ENCODE measurements at regions not wholly inside any gene's neighbourhood (a gene's known extent, or its start where the extent isn't known, plus 50 kb on each side); places are given as distances from the start of the nearest gene placed in this dataset.

DNA sequence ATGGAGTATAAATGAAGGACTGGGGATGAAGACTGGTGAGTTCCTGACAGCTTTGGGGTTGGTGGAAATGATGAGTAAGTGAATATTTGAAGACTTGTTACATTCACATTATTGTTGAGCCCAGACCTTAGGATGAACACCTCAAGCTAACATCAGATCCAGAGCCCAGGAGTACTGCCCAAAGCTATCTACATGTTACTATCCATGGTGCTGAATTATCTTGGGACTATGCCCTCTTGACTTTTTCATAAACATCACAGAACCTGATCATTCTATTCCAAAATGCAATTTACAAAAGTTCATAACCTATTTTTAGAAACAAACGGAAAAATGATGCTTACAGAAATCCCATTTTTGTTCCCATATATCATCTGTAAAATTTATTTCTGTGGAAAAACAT, 613.3 kb downstream of the TUSC7 start:
- peak; percentile 25 to 28 for DNase-seq

DNA sequence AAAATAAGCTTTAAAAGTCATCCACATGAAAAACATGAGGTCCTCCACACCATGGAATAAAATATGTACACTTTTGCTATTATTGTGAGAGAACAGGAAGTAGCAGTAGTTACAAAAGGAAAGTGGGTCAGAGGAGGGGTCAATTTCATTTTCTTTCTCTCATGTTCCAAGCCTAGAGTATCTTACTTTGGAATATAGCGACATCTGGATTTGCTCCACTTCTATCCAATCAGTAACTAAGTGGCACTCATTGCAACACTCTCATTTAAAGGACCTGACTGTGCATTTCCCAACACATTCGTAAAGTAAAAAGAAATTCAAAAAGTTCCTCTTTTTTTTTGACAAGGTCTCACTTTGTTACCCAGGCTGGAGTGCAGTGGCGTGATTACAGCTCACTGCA, 637.3 kb downstream of the TUSC7 start:
- DNase-seq = peak; percentile 30

DNA sequence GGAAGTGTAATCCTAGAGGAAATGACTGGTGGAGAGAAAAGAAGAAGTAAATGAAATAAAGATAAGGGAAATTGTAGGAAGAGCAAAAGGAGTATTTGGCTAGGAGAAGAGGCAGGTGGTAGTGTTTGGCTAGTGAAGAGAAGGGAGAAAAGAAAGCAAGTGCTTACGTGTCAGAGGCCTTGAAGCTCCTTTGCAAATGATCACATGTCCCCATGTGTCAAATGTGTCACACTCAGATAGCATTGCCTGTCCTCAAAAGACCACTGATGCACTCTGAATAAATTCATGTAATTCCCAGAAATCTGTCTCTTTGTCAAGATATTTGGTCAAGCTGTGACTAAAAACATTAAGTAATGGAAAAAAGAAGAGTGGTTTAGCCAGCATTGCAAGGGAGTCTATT, 639.3 kb downstream of the TUSC7 start:
- DNase-seq = no peak

DNA sequence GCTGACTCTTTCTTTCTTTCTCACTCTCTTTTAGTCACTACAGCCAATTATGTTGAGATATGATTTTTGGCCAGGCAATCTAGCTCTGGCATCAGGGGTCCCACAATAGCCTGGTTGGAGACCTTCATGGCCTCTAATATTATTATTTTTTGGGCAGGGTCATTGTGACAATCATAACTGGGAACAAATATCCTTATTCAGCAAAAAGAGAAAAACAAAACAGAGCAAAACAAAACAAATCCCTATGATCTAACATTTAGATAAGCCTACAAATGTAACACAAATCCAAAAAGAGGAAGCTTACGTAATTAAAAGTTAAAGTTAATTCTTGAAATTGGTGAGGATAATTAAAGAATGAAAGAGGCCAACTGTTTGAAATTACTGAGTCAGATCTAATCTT, 640.0 kb downstream of the TUSC7 start:
- no peak for DNase-seq

DNA sequence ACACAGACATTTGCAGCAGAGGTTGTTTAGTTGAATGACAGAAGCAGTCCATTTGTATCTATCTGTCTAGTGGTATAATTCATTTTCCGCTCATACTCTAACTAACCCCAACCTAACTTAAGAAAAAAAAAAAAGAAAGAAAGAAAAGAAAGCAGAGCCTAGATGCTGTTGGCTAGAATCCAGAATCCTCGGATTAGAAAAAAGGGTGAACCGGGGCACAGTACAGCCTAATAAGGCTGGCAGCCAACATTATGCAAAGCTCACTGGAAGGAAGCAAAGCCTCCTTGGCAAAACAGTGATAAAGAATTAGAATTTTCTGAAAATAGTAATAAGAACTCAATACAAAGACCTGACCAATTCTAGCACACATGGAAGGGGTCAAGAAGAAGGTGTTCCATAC, 640.8 kb downstream of the TUSC7 start:
- DNase-seq = no peak

DNA sequence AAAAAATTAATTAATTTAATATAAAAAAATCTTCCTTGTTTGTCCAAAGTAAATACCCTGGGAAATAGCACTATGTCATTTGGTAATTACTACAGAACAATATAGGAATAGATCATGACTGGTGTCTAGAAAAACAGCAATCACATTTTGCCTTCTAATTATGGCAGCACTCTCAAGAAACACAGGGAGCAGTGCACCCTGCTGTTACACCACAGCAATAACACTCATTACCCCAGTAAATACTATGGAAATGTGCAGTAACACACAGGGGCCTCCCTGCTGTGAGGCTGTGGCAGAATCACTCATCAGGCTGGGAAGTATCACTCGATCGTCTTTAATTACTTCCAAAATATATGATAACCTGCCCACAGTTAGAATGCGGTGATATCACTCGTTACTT, 646.0 kb downstream of the TUSC7 start:
- peak; percentile 48 to 54 for DNase-seq

DNA sequence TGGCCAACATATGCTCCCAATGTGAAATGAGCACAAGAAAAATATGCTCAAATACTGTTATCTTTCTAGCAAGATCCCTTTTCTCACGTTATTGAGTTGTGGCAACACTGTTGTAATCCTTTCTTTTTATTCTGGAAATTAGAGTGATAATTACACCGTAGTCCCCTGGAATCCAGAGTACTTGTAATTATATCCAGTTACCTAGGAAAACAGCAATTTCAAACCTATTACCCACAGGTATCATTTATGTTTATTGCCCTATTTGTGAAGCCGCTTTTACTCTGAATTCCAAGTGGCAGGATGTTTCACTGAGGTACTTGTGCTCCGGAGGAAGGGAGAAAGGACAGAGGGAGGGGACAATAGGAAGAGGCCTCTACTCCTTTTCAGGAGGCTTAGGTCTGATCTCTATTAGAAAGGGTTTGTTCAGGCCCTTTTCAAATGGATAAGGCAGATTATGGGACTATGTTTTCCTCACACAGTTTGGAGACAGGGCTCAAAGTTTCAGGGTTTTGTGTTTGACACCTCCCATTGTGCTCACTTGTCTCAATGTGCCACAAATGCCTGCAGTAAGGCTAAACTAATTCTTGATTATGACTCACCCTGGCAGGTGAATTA, 646.6 kb downstream of the TUSC7 start:
- DNase-seq = no peak

DNA sequence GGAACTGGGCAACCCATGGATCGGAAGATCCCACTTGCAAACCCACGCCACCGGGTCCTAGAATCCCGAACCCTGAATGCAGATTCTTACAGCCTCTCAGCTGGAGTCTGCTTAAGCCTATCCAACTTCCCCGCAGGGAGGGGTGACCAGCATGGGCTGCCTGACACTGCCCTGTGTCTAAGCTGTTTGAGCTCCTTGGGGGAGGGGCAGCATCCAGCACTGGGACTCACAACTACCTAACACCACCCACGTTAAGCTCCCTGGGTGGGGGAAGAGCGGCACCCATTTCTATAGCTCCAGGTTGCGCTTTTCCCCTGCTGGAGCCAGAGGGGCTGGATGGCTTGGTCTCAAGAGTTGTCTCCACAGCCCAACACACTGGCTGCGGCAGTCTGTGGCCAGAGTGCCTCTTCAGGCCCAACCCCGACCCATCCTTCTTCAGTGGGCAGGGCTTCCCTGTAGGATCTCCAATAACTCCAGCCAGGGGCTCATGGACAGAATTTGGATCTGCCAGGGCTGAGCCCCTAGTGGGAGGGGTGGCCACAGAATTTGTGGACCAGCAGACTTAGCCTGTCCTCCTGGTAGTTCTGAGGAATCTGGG, 649.2 kb downstream of the TUSC7 start:
- DNase-seq = no peak

DNA sequence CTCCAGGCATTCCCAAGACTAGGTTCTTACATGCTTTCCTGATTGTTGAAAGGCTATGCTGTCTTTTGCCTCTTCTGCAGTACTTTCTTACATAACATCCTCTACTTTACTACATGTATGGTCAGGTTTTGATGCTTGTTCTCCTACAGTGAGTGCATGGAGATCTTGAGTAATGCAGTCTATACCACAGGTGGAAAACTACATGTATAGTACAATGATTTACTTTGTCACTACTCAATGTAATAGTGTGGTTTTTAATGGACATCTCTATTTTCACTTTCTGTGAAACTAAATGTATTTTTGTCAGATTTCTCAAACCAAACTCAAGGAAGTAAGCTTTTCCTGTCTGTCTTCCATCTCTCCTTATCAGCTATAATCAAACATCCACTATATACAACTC, 657.0 kb downstream of the TUSC7 start:
- DNase-seq = no peak

DNA sequence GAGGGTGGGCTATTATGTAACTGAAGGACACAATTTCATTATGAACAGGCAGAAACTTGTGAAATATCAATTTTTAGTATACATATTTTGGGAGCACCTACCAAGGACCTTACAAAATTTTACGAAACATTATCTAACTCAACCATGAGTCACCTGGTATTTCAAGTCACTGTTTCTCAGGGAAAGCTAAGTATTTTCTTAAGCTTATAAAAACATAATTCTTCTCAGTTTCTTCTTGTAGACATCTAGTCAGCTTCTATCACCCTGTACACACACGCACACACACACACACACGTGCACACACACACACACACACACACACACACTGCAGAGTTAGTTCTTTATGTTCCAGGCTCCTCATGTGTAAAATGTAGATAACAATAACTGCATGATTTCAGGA, 658.3 kb downstream of the TUSC7 start:
- no peak for DNase-seq

DNA sequence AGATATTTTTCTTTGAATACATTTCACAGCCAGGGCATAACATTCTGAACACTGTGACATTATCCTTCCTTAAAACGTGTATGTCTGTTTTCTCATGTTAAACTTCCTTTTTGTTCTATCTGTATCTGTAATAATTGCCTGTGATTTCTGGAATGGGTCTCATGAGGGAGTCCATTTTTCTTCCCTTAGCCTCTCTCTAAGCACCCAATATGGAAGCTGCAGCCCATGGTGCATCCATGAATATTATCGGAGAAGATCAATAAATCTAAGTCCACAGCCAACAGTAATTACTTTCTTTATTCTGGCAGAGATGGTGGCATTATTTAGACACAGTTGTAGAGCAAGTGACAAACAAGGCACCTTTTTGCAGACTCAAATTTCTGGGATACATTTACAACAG, 671.1 kb downstream of the TUSC7 start:
- no peak for DNase-seq

DNA sequence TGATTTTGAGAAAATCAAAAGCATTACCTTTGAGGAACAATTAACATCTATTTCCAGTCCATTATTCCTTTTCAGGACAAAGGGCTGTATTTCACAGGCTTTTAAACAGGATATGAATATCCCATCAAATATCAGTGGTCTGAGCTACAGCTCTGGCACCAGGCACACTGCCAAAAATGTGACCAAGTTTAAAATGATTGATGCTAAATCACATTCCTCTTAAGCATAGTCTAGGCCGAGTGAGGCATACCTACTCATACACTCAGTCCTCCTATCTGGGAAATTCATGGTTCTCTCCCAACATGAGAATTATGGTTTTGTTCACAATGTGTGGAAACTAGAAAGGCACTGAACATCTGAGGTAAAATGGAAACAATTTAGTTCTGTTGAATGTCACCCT, 683.5 kb downstream of the TUSC7 start:
- DNase-seq = no peak

DNA sequence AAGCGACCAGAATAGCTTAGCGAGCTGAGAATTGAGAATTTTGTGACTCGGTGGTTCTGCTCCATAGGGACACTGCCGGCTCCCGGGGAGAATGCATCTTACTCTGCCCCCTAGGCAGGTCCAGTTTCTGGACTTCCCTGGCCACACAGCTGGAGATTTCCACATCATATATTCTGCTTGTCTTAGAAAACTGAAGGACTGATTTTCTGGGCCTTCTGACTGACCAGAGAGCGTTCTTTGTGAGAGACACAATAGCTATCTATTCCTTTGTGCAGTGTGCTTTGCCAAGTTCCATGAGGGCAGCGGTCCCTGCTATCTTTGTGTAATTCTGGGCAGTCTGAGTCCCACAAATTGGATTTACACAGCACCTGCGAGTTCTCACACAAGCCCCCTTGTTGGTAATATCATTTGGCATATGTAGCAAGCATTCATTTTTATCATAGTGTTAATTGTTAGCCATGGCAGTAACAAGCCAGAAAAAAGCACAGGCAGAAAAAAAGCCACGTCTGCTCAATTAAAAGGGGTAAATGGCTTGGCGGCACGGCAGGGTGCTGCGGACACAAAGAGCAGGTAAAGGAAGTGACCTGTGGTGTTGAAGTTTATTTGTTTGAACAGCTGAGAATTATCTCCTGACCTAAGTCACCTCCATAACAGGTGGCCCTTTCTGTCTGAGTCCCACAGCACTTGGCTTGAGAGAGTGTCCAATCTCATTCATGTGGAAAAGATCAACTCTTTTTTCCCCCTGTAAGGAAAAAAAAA, 688.7 kb downstream of the TUSC7 start:
- DNase-seq = no peak

DNA sequence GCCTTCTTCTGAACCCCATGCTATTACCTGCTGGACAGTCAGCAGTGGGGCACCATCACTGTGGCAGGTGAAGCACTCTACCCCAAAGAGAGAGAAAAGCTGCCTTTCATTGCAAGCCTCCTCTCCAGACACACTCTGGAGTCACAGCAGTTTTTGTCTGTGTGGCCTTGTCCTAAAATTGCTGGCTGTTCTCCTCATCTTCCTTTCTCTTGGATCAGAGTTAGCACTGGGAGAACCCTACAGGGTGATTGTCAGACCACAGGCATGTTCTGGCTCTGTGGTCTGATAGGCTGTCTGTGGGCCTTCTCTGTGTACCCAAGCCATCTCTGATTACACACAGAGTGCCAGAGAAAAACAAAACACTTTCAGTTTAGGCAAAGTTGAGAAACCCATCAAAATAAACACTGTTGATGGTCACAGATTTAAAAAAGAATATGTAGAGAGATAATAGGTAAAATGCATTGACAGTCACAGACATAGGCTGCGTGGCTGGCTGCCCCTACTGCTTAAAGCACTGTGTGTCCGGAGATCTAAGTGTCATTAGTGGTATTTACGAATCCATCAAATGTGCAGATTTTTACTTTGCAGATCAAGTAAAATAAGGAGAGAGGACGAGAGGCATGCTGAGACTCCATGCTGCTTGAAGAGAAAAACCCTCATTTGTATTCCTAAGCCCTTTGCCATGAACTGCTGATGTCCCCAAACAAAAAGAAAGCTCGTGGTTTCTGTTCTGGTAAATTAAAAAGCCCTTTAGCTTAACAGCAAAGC, 689.9 kb downstream of the TUSC7 start:
- DNase-seq = no peak

DNA sequence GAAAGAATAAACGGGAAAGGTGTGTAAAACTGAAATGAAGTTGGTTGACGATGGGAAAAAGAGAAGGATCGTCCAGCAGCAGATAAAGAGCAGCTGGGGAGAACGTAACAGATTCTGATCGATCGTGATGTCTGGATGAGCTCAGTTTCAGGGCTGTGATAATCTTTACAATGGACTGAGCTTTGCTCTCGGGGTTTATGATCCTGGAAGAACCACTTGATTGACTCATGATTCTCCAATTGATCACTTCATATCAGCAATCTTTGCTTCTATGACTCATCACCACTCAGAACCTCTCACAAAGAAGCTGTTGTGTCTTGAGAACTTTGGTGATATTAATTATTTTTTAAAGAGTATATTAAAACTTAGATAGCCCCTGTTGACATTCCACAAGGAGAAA, 690.7 kb downstream of the TUSC7 start:
- DNase-seq = no peak

DNA sequence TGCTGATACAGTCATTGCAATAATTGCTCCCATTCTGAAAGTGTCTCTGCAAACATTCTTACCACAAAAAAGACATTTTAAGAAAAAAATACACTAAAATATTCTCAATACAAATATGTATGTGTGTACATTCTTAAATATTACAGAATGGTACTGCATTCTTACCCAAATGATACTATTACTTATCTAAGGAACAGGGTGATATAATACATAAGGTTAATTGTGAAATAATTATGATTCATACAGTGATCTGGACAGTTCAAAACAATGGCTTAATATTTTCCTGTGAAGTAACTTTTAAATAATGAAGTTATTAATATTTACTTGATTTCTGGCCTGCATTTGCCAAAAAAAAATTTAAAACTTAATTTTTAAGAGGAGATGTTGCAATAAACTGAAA, 694.6 kb downstream of the TUSC7 start:
- DNase-seq = peak; percentile 35 to 60

DNA sequence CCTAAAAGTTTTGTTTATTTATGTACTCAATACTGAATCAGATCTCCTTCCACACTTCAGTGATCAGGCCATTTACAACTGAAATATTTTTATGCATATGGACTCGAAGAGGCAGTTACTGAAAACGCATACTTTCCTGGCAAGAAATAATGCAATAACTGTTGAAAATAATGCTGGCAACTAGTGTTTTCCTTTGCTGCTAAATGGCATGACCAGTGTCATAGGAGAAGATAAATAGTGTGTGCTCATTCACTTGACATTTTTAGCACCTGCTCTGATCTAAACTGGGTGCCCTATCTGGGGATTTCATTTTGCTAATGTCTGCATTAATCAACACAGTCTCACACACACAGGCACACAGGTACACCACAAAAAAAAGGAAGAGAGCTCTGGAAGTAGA, 695.2 kb downstream of the TUSC7 start:
- no peak for DNase-seq

DNA sequence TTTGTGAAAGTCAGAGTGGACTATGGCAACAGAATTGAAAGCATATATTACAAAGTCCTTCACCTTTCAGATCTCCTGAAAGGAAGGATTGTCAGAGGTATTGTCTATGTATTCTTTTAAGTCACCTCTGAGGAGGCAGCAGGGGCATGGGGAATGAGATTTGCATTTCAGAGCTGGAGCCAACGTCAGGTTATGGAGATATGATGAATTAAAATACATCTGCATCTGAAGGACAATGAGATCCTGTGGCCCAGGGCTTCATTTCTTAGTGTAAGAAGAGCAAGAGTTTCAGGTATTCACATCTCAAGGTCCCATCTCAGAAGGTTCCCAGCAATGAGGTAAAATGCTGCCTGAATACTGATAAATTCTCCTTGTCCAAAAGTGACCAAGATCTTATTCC, 695.8 kb downstream of the TUSC7 start:
- no peak for DNase-seq

DNA sequence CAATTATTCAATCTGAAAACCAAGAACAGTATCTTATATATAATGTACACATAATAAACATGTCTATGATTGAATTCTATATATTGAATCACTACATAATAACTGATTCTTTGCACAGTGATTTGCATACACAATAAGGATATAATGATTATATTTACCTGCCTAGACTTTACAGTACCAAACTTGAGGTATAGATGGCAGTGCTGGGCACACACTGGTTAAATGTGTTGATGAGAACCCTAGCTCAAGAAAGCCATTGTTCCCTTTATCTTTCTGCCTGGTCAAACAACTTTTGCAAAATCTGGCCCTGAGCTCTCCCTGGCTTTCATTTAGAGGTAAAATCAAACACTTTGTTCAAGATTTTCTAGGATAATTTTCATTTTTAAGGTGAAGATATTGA, 697.7 kb downstream of the TUSC7 start:
- peak; percentile 52 to 61 for DNase-seq

DNA sequence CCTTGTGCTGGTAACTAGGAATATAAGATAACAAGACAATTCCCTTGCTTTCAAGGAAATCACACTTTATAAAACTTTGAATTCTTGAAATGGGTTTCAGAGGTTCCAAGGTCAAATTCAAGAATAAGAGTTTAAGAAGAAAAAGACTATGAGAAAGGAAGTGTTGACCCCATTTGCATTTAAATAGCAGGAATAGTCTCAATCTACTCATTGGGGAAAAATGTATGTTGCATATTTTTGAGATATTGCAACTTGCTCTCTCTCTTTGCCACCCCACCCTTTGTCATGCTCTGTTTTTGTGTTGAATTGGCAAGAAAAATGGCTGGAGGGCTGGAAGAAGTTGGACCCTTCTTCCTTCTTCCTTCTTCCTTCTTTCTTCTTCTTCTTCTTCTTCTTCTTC, 699.2 kb downstream of the TUSC7 start:
- no peak for DNase-seq

DNA sequence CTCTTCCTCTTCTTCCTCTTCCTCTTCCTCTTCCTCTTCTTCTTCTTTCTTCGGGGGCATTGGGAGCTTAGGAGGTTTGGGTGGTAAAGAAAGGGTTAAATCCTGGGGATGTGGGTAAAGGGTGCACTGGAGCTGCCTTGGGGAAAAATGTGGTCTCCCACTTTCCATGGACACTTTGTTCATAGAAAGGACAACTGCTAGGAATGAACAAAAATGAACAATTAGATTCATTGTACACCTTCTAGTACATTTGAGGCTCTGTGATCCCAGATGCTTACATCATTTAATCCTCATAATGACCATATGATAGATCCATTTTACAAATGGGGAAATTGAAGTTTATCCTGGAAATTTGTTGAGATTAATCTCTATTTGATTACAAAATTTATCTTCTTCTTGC, 699.7 kb downstream of the TUSC7 start:
- no peak for DNase-seq

DNA sequence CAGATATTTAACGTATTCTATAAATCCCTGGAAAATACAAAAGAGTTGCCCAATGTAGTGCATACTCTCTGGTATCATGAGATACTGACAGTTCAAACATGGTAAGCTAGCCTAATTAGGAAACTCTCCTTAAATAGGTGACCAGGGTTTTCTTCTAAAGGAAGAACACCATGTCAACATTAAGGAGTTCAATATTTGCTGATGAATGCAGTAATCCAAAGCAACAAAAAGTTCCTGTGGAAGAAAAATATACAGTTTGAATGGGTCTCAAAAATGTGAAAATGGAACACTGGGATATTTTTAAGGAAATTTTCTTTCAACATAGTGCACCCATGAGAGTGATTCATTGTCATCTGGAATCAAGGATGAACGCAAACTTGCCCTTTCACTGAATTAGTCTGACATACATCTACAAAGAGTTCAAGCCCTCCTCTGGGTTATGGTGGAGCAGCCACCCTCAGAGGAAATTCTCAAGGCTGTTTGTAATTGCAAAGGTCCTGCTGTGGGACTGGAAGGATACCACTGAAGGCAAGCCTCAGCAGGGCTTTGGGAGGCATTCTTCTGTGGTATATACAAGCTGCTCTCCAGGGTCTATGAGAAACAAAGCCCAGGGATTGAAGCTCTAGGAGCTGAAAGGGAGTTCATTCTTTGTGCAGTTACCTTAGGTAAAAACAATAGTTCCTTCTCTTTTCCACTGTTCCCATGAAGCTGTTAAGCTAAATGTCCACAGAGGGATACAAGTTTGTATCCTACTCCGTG, 700.3 kb downstream of the TUSC7 start:
- no peak for DNase-seq

DNA sequence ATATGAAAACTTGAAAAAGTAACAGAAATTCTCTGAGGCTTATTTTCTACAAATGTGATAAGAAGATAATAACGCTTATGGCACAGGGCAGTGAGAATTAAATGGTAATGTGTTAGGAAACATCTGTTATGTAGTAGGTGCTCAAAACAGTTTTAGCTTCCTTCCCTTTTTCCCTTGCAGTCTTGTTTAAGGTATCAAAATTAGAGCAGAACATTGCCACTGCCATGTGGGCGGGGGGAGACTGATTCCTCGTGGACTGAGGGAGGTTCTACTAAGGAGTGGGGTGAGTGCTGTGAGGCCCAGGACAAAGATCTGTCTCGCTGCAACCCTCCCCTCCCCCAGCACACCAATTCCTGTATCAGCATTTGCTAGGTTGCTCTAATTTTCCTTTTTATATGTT, 702.4 kb downstream of the TUSC7 start:
- DNase-seq = peak; percentile 56 to 66

Measured in AML-193 (cell line).